DOHH2 (cell line): ENCODE measurements at regions not wholly inside any gene's neighbourhood (a gene's known extent, or its start where the extent isn't known, plus 50 kb on each side); places are given as distances from the start of the nearest gene placed in this dataset.

Experiments
- EZH2phosphoT487 ChIP-seq: fragments of 200-600 bp; sonication (generic); IDR thresholded peaks from 2 replicates; pipeline ENCODE4 v1.6.1; 2017; ENCODE audit warnings: borderline replicate concordance, mild to moderate bottlenecking, antibody characterized with exemption, low read length, moderate library complexity, mixed read lengths
- TF ChIP-seq, protein P1 (sequence below): fragments of 200-600 bp; sonication (generic); IDR thresholded peaks from one replicate; pipeline ENCODE4 v1.5.1; 2014; ENCODE audit warnings: antibody characterized with exemption, mild to moderate bottlenecking, low read depth, low read length; ENCODE audit not compliant: poor library complexity, severe bottlenecking

DNA sequence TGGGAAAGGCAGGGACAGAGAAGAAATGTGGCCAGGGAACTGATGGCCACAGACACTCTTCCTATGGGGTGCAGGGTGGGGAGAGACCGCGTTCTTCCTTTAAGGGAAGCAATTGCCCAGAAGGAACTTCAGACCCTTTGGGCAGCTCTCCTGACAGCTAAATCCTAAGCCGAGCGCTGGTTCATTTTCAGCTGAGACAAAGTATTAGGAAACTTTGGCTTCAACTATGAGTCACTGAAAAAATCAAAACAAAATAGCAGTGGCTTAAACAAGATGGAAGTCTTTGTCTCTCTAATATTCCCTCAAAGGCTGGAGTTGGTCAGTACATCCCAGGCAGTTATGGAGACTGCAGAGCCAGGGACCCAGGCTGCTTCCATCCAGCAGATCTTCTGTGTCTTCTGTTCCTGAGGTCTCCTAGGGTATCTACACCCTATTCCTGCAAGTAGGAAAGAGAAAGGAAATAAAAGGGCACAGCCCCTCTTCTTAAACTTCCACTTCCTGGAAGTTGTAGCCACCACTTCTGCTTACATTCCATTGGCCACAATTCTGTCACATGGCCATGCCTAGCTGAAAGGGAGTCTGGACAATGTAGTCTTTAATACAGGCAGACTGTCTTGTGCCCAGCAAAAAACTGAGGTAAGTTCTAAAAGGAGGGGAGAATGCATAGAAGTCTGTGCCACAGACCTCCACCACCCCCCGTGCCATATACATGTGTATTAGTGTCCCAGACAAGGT, 163.5 kb downstream of the KATNAL1 start:
- TF ChIP-seq, protein P1, sequence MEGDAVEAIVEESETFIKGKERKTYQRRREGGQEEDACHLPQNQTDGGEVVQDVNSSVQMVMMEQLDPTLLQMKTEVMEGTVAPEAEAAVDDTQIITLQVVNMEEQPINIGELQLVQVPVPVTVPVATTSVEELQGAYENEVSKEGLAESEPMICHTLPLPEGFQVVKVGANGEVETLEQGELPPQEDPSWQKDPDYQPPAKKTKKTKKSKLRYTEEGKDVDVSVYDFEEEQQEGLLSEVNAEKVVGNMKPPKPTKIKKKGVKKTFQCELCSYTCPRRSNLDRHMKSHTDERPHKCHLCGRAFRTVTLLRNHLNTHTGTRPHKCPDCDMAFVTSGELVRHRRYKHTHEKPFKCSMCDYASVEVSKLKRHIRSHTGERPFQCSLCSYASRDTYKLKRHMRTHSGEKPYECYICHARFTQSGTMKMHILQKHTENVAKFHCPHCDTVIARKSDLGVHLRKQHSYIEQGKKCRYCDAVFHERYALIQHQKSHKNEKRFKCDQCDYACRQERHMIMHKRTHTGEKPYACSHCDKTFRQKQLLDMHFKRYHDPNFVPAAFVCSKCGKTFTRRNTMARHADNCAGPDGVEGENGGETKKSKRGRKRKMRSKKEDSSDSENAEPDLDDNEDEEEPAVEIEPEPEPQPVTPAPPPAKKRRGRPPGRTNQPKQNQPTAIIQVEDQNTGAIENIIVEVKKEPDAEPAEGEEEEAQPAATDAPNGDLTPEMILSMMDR: no peak
- TF ChIP-seq EZH2phosphoT487: no peak
